Right ventricle myocardium inferior (tissue), 1 donor: ENCODE measurements at regions not wholly inside any gene's neighbourhood (a gene's known extent, or its start where the extent isn't known, plus 50 kb on each side); places are given as distances from the start of the nearest gene placed in this dataset.

Source experiments
- ATAC-seq: fragments of 200-7000 bp; cut with Tn5 transposase; one replicate; pipeline ENCODE4 v1.9.1; 2020; ENCODE audit warnings: mild to moderate bottlenecking, moderate library complexity
- DNase-seq: peaks from one replicate; pipeline ENCODE4 v3.0.0; 2021; ENCODE audit errors: missing footprints
- intact Hi-C: fragments of 100-400 bp; cut with DNase I; formaldehyde crosslinking; loops from one replicate; pipeline ENCODE4 v1.11.0; 2022
- donor health status: DM: no; HTN: yes; CAD: no; lungs with severe emphysema.

DNA sequence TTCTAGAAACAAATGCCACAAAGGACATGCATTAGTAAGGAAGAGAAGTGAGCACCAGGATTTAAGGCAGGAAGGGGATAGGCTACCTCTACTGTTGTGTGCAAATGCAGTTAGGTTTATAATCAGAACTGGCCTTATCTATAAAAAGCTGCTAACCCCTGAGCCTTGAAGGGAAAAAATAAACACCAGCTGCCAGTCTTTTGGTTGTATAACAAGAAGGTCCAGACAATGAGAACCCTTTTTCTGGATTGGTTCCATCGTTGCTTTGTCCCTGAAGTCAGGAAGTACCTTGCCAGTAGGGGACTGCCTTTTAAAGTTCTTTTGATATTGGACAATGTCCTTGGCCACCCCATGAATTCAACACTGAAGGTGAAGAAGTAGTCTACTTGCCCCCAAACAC is 126.7 kb upstream of the OTUD4 start:
- ATAC-seq (no peak), DNase-seq (no peak)
- intact Hi-C loops, result no loop called here

DNA sequence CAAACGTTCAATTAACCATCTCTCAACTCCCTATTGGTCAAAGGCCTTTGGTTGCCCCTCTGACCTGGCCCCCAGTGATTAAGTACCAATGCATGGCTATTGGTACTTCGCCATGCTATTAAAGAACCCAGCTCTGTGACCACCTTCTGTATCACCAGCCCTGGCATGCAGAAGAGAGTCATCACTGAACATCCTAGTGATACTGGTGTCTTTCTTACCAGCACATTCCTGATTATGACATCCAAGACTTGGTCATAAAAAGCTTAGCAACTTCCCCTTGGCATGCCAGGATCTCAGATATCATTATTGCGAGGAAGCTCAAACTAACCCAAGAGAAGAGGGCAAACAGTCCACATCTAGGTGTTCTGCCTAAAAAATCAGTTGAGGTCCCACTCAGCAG is 122.3 kb upstream of the OTUD4 start:
- DNase-seq, result no peak
- ATAC-seq, result no peak
- intact Hi-C loops, result no loop called here

DNA sequence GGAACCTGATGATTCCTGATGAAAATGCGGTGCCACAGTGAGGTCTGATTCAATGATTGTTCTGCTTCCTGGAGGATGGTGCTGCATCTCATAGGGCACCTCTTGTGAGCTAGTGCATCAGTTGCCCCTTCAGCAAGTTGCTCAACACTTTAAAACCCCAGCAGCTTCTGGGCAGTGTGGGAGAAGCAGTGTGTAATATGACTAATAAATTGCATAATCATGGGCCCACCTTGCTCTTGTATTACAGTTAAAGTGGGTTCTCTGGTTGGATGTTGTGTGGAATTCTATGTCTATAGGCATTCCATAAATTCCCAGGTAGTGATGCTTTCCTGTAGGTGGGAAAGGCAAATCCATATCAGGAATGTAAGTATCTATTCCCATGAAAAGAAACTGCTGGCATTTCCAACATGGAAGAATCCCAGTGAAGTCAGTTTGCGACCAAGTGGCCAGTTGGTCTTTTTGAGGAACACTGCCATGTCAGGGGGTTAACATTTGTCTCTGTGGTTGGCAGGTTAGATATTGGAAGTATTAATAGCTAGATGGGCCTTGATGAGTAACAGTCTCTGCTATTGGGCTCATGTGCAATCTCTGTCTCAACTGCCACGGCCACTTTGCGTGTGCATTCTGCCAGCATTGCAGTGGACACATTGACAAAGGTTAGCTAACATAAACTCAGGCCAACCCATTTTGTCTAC is 121.1 kb upstream of the OTUD4 start:
- DNase-seq (no peak), ATAC-seq (no peak)
- intact Hi-C loops, result no loop called here

DNA sequence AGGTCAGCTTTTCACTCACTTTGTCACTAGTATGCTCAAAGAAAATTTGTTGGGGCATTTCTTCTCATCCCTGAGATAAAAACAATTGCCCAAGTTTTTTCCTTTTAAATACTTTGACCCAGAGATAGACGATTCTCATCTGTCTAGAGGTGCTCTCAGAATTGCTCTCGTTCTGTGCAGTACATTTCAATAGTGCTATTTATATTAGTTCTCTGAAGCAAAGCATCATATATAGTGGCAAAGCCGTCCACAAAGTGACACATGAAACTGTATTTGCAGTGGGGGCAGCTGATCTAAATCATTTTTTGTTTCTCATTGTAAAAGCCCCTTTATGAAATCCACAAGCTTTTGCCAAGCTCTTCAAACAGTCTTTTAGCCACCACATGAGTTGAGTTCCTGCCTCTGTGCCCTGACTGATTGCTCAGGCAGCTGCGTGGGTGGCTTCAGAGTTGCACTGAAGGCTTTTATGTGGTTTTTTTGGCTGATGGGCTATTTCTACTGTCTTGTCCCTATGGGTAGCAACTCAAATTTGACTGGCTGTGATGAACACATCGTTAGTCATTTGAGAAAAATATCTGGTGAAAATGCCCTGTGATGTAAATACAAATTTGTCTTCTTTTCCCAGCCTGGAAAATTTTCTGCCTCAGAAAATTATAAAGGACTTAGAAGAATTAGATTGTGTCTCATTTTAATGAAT is 119.1 kb upstream of the OTUD4 start:
- DNase-seq, result no peak
- intact Hi-C loops, result no loop called here
- ATAC-seq, result no peak

DNA sequence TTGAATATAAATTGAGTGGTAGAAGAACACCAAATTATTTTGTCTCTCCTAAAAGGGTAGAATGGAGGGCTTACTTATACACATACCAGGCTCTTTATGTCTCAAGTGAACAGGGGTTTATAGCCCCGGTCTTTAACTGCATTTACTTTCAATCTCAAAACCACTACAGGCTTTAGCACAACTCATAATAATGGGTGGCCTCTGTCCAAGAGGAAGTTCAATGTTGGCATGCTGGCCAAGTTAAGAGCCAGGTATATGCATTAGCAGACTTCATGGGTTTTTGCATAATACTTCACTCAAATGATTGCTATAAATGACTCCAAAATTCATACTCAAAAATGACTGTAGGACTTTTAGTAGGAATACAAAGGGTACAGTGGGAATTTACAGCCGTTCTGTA is 118.5 kb upstream of the OTUD4 start:
- ATAC-seq (no peak), DNase-seq (no peak)
- intact Hi-C loops, result no loop called here

DNA sequence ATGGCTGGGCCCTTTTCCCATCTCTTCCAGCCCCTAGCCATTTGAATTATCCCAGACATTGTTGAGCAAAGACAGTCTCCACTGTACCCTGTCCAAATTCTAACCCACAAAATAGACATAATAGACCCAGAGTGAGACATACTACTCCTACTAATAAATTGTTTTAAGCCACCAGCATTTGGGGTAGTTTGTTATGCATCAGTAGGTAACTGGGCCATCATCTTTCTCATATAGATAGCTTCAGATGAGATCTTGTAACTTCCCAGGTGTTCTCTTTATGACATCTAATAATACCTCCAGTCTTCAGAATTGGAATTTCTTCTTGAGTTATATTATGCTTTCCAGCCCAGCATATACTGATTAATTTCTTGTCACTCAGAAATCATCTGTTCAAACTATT is 117.2 kb upstream of the OTUD4 start:
- DNase-seq (no peak), ATAC-seq (no peak)
- intact Hi-C loops, result no loop called here

DNA sequence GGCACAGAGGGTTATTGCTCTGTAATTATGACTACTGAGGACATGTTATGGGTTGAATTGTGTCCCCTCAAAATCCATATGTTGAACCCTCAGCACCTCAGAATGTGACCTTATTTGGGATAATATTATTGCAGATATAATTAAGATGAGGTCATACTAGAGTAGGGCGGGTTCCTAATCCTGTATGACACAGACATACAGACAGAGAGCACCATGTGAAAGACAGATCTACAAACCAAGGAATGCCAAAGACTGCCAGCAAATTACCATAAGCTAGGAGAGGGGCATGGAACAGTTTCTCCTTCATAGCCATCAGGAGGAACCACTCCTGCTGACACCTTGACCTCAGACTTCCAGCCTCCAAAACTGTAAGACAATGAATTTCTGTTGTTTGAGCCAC is 115.2 kb upstream of the OTUD4 start:
- intact Hi-C loops, result no loop called here
- no peak for ATAC-seq
- DNase-seq, result no peak

DNA sequence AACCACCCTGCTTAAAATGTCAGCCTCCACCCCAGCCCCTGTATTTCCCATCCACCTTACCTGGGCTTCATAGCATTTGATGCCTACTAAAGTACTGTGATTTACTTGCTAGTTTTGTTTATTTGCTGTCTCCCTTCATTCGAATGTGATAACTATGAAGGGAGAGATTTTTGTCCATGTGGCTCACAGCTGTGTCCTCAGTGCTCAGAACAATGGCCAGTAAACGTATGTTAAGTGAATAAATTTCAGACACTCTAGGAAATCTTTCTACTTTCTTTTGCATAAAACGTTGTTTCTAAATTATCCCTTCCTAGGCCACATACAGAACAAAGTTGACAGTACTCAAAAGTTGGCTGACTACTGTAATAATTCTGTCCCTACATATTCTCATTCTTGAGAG is 114.7 kb upstream of the OTUD4 start:
- ATAC-seq, result no peak

DNA sequence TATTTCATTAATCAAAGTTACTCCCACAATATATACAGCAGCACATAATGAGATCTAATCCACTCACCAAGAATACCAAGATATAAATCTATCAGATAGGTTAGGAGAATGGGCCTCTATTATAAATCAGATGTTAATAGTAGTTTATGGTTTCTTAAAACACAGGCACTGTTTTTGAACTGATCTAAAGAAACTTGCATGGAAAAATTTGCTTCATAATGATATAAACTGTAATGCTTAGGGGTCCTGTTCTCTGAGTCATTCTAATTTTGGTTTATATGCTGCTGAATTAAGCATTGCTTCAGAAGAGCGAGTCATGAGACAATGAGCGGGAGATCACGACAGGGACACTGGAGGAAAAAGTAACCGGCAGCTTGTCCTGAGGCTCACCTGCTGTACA is 113.3 kb upstream of the OTUD4 start:
- intact Hi-C loops, result no loop called here
- DNase-seq, result no peak
- ATAC-seq, result no peak

More for the DNA sequence above, 114.7 kb upstream of the OTUD4 start:
- intact Hi-C loops, result no loop called here
- no peak for DNase-seq

DNA sequence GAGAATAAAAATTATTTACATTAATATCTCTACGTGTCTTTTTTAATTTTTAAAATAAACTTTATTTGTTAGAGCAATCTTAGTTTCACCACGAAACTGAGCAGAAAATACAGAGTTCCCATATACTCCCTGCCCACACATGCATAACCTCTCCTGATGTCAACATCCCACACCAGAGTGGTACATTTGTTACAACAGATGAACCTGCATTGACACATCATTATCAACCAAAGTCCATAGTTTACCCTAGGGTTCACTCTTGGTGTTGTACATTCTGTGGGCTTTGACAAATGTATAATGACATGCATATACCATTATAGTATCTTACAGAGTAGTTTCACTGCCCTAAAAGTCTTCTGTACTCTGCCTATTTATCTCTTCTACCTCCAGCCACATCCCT is 110.6 kb upstream of the OTUD4 start:
- intact Hi-C loops, result no loop called here
- no peak for DNase-seq
- ATAC-seq, result no peak

DNA sequence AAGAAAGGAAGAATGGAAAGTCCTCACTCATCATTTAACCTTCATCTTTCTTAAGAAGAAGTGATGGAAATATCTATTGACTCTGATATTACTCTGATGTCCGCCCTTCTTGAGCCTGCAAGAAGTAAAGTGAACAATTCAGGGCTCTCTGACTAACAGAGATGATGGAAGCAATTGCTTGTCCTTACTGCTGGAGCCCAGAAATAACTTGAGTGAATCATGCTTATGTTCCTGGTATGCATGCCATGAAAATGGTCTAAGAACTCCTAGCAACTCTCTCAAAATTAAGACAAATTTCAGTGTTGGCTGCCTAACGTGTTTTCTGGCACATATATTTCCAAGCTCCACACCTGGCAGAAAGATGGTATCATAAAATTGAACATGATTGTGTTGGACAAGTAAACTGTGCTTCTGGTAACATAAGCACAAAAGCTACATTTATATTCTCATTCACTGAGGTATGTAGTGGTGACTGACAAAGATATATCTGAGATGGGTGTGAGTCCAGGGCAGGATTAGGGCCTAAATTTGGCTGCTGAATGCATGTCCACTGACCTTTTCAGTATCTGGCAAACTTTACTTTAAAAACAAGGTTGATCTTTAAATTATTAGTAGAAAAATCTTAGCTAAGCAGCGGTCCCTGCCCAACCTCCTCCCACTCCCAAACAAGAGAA is 109.2 kb upstream of the OTUD4 start:
- DNase-seq, result no peak
- intact Hi-C loops, result no loop called here
- ATAC-seq, result no peak

DNA sequence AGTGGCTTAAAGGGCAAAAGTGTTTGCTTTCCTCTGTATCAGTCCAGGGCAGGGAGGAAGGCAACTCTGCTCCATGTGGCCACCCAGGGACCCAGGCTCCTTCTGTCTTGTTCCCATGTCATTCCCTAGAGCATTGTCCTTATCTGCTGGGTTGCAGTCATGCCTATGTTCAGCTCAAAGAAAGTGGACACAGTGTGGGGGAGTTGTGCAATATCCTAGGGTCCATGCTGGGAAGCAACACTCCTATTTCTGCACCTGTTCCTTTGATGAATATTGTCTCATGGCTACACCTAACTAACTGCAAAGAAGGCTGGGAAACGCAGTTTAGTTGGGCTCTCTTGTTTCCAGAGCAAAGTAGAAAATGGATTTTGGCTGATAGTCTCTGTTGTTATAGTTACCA is 107.0 kb upstream of the OTUD4 start:
- intact Hi-C loops, result no loop called here
- ATAC-seq, result no peak
- DNase-seq, result no peak

DNA sequence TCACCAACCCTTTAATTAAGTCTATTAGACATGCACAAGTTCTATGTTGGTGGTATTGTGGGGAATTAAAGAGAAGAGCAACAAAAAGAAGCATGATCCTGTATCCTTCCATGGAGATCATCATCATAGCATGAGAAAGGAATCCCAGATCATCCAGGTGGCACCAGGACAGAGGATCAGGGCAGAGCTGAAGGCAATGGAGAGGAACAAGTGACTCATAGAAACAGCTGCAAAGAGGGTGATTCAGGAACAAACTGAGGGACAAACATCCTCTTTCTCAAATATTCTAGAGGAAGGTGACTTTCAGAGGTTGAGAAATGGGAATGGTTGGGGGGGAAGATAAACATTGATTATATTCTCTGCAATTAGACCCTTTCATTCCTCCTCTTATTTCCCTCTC is 105.5 kb upstream of the OTUD4 start:
- ATAC-seq (no peak), DNase-seq (no peak)
- intact Hi-C loops, result no loop called here

DNA sequence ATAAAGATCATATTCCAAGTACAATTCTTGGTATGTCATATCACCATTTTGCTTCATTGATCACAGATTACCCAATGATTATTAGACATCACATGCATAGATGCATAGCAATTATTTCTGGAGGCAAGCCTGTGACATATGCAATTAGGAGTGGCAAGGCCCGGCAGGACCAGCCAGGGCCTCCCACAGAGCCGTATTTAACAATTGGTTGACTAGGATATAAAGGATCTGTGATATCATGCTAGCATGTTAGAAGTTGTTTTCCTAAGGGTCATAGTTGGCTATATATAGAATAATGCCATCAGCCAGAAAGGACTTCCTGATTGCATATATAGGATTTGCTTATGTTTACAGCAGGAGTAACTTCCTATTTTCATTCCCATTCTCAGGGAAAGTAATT is 103.5 kb upstream of the OTUD4 start:
- intact Hi-C loops, result no loop called here
- DNase-seq (no peak), ATAC-seq (no peak)

DNA sequence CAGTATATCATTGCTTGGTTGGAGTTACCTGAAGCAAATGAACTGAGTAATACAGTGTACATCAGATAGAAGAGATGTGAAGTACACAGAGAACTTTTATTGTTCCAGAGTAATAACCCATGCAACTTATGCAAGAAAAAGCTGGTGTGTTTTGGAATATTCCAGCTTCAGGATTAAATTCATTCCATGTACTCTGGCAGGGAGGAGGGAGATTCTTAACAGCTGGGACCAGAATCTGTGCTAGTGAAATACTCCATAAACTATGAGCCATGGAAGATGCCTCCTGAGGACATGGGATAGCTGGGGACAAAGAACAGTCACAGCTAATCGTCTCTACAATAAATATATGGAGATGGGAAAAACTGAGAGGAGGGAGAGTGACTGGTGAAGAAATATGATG is 101.6 kb upstream of the OTUD4 start:
- no peak for ATAC-seq
- intact Hi-C loops, result no loop called here
- DNase-seq, result no peak

DNA sequence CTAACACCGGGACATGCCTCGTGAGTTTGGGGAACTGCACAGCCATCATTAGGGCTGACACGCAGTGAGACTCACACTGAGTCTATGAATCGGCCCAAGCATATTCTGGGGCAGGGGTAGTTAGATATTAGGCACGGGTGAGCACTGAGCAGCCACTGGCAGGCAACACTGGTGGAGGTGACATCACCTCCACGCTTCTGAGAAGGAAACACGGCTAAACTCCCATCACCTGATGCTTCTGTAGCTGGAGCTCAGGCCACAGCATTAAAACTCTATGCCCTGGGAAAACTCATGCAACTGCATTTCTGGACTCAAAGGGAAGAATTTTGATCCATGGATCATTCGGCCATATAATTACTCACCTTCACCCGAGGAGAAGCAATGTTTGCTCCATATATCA is 100.8 kb upstream of the OTUD4 start:
- intact Hi-C loops, result no loop called here
- ATAC-seq (no peak), DNase-seq (no peak)

DNA sequence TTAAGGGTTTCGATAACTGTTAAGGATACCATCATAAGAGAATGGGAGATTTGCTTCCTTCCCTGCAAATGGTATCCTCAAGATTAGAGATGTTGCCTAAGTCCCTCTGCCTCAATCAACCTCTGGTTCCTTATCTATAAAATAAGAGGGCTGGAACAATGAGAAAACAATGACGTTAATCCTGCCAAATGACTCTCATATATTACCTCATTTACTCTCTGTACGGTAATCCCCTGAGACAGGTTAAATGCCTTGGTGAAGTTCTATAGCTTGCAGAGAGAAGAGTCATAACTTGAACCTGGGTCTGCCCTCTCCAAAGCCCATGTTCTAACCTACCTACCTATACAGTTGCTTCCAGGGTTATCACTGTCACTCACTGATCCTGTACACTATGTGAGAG is 100.2 kb upstream of the OTUD4 start:
- intact Hi-C loops, result no loop called here
- DNase-seq (no peak), ATAC-seq (no peak)

DNA sequence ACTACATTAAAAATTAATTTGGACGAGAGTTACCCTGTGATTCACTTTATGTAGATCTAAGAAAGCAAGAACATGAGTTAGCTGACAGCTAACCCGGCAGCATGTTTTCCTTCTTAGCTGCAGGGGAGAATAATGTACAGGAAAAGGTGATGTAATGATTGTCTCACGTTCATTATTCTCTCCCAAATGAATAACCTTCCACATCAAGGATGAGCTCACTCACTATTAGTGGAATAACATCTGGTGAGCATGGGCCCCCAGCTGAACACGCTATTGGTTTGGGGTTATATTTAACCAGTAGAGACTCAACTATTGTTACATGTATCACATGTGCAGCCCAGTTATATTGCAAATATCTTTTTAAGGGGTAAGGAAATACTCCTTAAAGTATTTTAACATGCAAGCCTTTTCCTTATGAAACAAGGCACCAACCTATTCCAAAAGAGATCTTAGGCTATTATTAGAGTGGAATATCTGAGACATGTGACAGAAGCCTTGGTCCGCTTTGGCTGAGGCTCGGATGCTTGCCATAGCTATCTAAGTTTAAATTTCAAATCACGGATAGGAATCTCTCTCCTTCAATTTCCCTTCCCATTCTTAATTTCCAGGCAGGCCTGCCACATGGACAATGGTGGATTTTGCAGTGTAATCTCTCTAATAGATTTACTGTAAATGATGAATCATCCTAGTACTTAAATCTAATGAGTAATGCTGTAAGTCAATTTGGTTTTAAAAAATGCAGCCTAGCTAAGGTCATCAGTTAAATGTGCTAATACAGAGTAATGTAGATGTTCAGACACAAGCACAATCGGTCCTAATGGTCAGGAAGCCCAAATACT is 99.0 kb upstream of the OTUD4 start:
- DNase-seq (no peak), ATAC-seq (no peak)
- intact Hi-C loops, result no loop called here

DNA sequence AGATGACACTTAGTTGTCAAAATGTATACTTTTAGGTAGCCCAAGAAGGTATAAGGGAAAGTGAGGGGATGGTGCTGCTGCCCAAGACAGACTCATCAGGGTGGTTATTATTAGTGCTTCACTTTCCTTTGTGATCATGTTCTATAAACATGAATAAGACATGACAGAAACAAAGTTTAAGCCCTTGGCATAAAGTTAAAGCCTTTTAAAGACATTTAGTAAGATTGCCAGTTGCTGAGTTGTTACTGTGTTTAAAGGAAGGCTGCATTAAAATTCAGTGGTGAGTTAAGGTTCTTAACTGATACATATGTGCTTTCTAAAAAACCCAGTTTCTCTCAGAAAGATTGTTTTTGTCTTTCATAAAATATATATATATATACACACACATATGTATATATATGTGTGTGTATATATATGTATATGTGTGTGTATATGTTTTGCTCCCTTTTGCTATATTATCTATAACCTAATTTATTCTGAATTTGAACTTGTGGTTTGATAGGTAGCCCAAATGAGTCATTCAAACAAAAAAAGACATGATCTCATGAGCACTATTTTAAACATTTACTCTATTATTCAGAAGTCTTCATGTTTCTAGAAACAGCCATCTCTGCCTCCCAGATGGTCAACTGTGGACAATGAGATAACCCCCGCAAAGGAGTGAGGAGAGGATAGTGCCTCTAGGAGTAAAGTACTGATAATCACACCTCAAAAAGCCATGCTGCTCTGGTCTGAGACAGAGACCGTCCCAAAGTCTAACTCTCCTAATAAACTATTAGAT is 98.1 kb upstream of the OTUD4 start:
- intact Hi-C loops, result no loop called here
- ATAC-seq (no peak), DNase-seq (no peak)
